SK-N-SH treated with all-trans-retinoic acid at 6 μM for 48 hours (cell line): ENCODE measurements at regions not wholly inside any gene's neighbourhood (a gene's known extent, or its start where the extent isn't known, plus 50 kb on each side); places are given as distances from the start of the nearest gene placed in this dataset.

ENCODE experiments used
- CREB5 ChIP-seq: fragments of 250-450 bp; sonication (Bioruptor Pico); IDR thresholded peaks from 2 replicates; pipeline ENCODE4 v1.5.1; 2020; ENCODE audit warnings: low read depth, mild to moderate bottlenecking, moderate library complexity
- PATZ1 ChIP-seq: fragments of 250-450 bp; sonication (Bioruptor Pico); IDR thresholded peaks from 2 replicates; pipeline ENCODE4 v1.8.0; 2020; ENCODE audit warnings: mild to moderate bottlenecking, moderate library complexity, borderline replicate concordance

DNA sequence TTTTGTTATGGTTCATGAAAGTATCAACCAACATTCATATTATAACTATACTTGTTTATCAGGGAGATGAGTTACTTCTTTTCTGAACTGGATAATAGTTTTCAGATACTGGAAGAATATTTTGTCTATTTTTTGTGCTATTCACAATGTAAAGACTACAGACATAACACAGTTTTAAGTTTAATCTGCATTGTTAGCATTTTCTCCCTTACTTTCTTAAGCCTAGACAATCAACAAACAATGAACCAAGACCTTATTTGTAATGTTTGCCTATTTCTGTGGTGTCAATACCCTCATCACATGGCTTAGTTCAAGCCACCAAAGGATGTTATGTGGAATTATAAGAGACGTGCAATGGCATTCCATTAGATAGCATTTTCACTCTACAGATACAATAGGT, 119.5 kb downstream of the CAVIN4 start:
- TF ChIP-seq PATZ1 (CRISPR knock-in tag): no peak
- no peak for TF ChIP-seq CREB5 (CRISPR knock-in tag)
